ENCODE measurements at regions not wholly inside any gene's neighbourhood (a gene's known extent, or its start where the extent isn't known, plus 50 kb on each side); places are given as distances from the start of the nearest gene placed in this dataset.
"Not testable (repeated sequence)": the region's sequence is repeated elsewhere in the genome, so short reads cannot be mapped to it uniquely, and the experiment has no call there.

GRCh38 chrX:42219231-42219630 lies 295.9 kb upstream of the CASK start:
- no peaks in the 10 kb centered on the region for H3K4me1 ChIP-seq (ENCODE audit: control insufficient read depth in 3 of 3, insufficient read depth in 2 of 3, low read depth in 1 of 3, low read length in 2 of 3)
- DNase-seq (no peak), FAIRE-seq (no peak)
- no peaks in the 10 kb centered on the region for H3K36me3 ChIP-seq (ENCODE audit: control insufficient read depth in 3 of 3, insufficient read depth in 2 of 3, low read depth in 1 of 3, low read length in 3 of 3)
- H3K4me3 ChIP-seq (ENCODE audit: low read depth in 1 of 3, low read length in 3 of 3): no peak overlapping the region
- H3K27me3 ChIP-seq (ENCODE audit: control insufficient read depth in 3 of 3, insufficient read depth in 3 of 3, low read length in 3 of 3): no peaks in the 10 kb centered on the region
- H3K27ac ChIP-seq (ENCODE audit: low read depth in 1 of 3, low read length in 2 of 3): no peak overlapping the region
- H3K9me3 ChIP-seq (ENCODE audit: control insufficient read depth in 2 of 2, insufficient read depth in 1 of 2, low read depth in 1 of 2, low read length in 1 of 2): no peaks in the 10 kb centered on the region

GRCh38 chrX:42195506-42195905 lies 272.2 kb upstream of the CASK start:
- no peaks in the 10 kb centered on the region for H3K36me3 ChIP-seq (ENCODE audit: control insufficient read depth in 3 of 3, insufficient read depth in 2 of 3, low read depth in 1 of 3, low read length in 3 of 3)
- no peaks in the 10 kb centered on the region for H3K27me3 ChIP-seq (ENCODE audit: control insufficient read depth in 3 of 3, insufficient read depth in 3 of 3, low read length in 3 of 3)
- FAIRE-seq: no peak
- H3K4me3 ChIP-seq (ENCODE audit: low read depth in 1 of 3, low read length in 3 of 3): no peak overlapping the region
- DNase-seq: no peak
- no peaks in the 10 kb centered on the region for H3K9me3 ChIP-seq (ENCODE audit: control insufficient read depth in 2 of 2, insufficient read depth in 1 of 2, low read depth in 1 of 2, low read length in 1 of 2)
- 46 to 65% (median 65%) methylated on average over 1 of the region's 1 CpG for WGBS, 3 donors
- no peak overlapping the region for H3K27ac ChIP-seq (ENCODE audit: low read depth in 1 of 3, low read length in 2 of 3)
- H3K4me1 ChIP-seq (ENCODE audit: control insufficient read depth in 3 of 3, insufficient read depth in 2 of 3, low read depth in 1 of 3, low read length in 2 of 3): no peaks in the 10 kb centered on the region

- Histone ChIP-seq H3K27me3 (ENCODE audit: control insufficient read depth in 3 of 3, insufficient read depth in 3 of 3, low read length in 3 of 3) (no peaks in the 10 kb centered on the region), H3K4me3 (ENCODE audit: low read depth in 1 of 3, low read length in 3 of 3) (no peak overlapping the region), H3K27ac (ENCODE audit: low read depth in 1 of 3, low read length in 2 of 3) (no peak overlapping the region), H3K36me3 (ENCODE audit: control insufficient read depth in 3 of 3, insufficient read depth in 2 of 3, low read depth in 1 of 3, low read length in 3 of 3) (no peaks in the 10 kb centered on the region), H3K4me1 (ENCODE audit: control insufficient read depth in 3 of 3, insufficient read depth in 2 of 3, low read depth in 1 of 3, low read length in 2 of 3) (no peaks in the 10 kb centered on the region), H3K9me3 (ENCODE audit: control insufficient read depth in 2 of 2, insufficient read depth in 1 of 2, low read depth in 1 of 2, low read length in 1 of 2) (no peaks in the 10 kb centered on the region)
- FAIRE-seq (no peak), DNase-seq (no peak)
- WGBS, 3 donors: 84 to 90% (median 84%) methylated on average over 4 of the region's 4 CpGs
These were observed 266.2 kb upstream of the CASK start for GRCh38 chrX:42189576-42189975.

- DNase-seq (no peak), FAIRE-seq (no peak)
- H3K27me3 ChIP-seq (ENCODE audit: control insufficient read depth in 3 of 3, insufficient read depth in 3 of 3, low read length in 3 of 3): no peaks in the 10 kb centered on the region
- H3K27ac ChIP-seq (ENCODE audit: low read depth in 1 of 3, low read length in 2 of 3): no peak overlapping the region
- no peak overlapping the region for H3K4me3 ChIP-seq (ENCODE audit: low read depth in 1 of 3, low read length in 3 of 3)
- WGBS, 3 donors: 76 to 80% (median 77%) methylated on average over 5 of the region's 5 CpGs
- no peaks in the 10 kb centered on the region for H3K36me3 ChIP-seq (ENCODE audit: control insufficient read depth in 3 of 3, insufficient read depth in 2 of 3, low read depth in 1 of 3, low read length in 3 of 3)
- no peaks in the 10 kb centered on the region for H3K9me3 ChIP-seq (ENCODE audit: control insufficient read depth in 2 of 2, insufficient read depth in 1 of 2, low read depth in 1 of 2, low read length in 1 of 2)
- no peaks in the 10 kb centered on the region for H3K4me1 ChIP-seq (ENCODE audit: control insufficient read depth in 3 of 3, insufficient read depth in 2 of 3, low read depth in 1 of 3, low read length in 2 of 3)
These were observed 265.4 kb upstream of the CASK start for GRCh38 chrX:42188730-42189129.

GRCh38 chrX:42176789-42177188 lies 253.4 kb upstream of the CASK start:
- Histone ChIP-seq H3K36me3 (ENCODE audit: control insufficient read depth in 3 of 3, insufficient read depth in 2 of 3, low read depth in 1 of 3, low read length in 3 of 3) (no peaks in the 10 kb centered on the region), H3K4me3 (ENCODE audit: low read depth in 1 of 3, low read length in 3 of 3) (no peak overlapping the region), H3K4me1 (ENCODE audit: control insufficient read depth in 3 of 3, insufficient read depth in 2 of 3, low read depth in 1 of 3, low read length in 2 of 3) (no peaks in the 10 kb centered on the region), H3K27me3 (ENCODE audit: control insufficient read depth in 3 of 3, insufficient read depth in 3 of 3, low read length in 3 of 3) (no peaks in the 10 kb centered on the region), H3K27ac (ENCODE audit: low read depth in 1 of 3, low read length in 2 of 3) (no peak overlapping the region), H3K9me3 (ENCODE audit: control insufficient read depth in 2 of 2, insufficient read depth in 1 of 2, low read depth in 1 of 2, low read length in 1 of 2) (no peaks in the 10 kb centered on the region)
- FAIRE-seq (no peak), DNase-seq (no peak)
- WGBS, 3 donors: 67 to 82% (median 70%) methylated on average over 5 to 6 of the region's 6 CpGs

GRCh38 chrX:42175843-42176242 lies 252.5 kb upstream of the CASK start:
- Histone ChIP-seq H3K4me1 (ENCODE audit: control insufficient read depth in 3 of 3, insufficient read depth in 2 of 3, low read depth in 1 of 3, low read length in 2 of 3) (no peaks in the 10 kb centered on the region), H3K9me3 (ENCODE audit: control insufficient read depth in 2 of 2, insufficient read depth in 1 of 2, low read depth in 1 of 2, low read length in 1 of 2) (no peaks in the 10 kb centered on the region), H3K27ac (ENCODE audit: low read depth in 1 of 3, low read length in 2 of 3) (no peak overlapping the region), H3K36me3 (ENCODE audit: control insufficient read depth in 3 of 3, insufficient read depth in 2 of 3, low read depth in 1 of 3, low read length in 3 of 3) (no peaks in the 10 kb centered on the region), H3K4me3 (ENCODE audit: low read depth in 1 of 3, low read length in 3 of 3) (no peak overlapping the region), H3K27me3 (ENCODE audit: control insufficient read depth in 3 of 3, insufficient read depth in 3 of 3, low read length in 3 of 3) (no peaks in the 10 kb centered on the region)
- 43 to 77% (median 46%) methylated on average over 2 of the region's 2 CpGs for WGBS, 3 donors
- FAIRE-seq (no peak), DNase-seq (no peak)

- H3K27ac ChIP-seq (ENCODE audit: low read depth in 1 of 3, low read length in 2 of 3); H3K36me3 ChIP-seq (ENCODE audit: control insufficient read depth in 3 of 3, insufficient read depth in 2 of 3, low read depth in 1 of 3, low read length in 3 of 3); FAIRE-seq; H3K27me3 ChIP-seq (ENCODE audit: control insufficient read depth in 3 of 3, insufficient read depth in 3 of 3, low read length in 3 of 3); H3K4me1 ChIP-seq (ENCODE audit: control insufficient read depth in 3 of 3, insufficient read depth in 2 of 3, low read depth in 1 of 3, low read length in 2 of 3); H3K4me3 ChIP-seq (ENCODE audit: low read depth in 1 of 3, low read length in 3 of 3); DNase-seq: not testable (repeated sequence)
- H3K9me3 ChIP-seq (ENCODE audit: control insufficient read depth in 2 of 2, insufficient read depth in 1 of 2, low read depth in 1 of 2, low read length in 1 of 2): peaks cover 0 to 15% of the 10 kb centered on the region in 2 donors
- WGBS, 3 donors: 80 to 97% (median 82%) methylated on average over 2 of the region's 2 CpGs
These were observed 234.6 kb upstream of the CASK start for GRCh38 chrX:42157923-42158322.

GRCh38 chrX:42151808-42152207 lies 228.5 kb upstream of the CASK start:
- DNase-seq (no peak), FAIRE-seq (no peak)
- H3K4me3 ChIP-seq (ENCODE audit: low read depth in 1 of 3, low read length in 3 of 3): no peak overlapping the region
- no peaks in the 10 kb centered on the region for H3K9me3 ChIP-seq (ENCODE audit: control insufficient read depth in 2 of 2, insufficient read depth in 1 of 2, low read depth in 1 of 2, low read length in 1 of 2)
- no peaks in the 10 kb centered on the region for H3K4me1 ChIP-seq (ENCODE audit: control insufficient read depth in 3 of 3, insufficient read depth in 2 of 3, low read depth in 1 of 3, low read length in 2 of 3)
- H3K27ac ChIP-seq (ENCODE audit: low read depth in 1 of 3, low read length in 2 of 3): no peak overlapping the region
- H3K36me3 ChIP-seq (ENCODE audit: control insufficient read depth in 3 of 3, insufficient read depth in 2 of 3, low read depth in 1 of 3, low read length in 3 of 3): no peaks in the 10 kb centered on the region
- no peaks in the 10 kb centered on the region for H3K27me3 ChIP-seq (ENCODE audit: control insufficient read depth in 3 of 3, insufficient read depth in 3 of 3, low read length in 3 of 3)
- 59 to 94% (median 83%) methylated on average over 3 of the region's 3 CpGs for WGBS, 3 donors

- H3K27me3 ChIP-seq (ENCODE audit: control insufficient read depth in 3 of 3, insufficient read depth in 3 of 3, low read length in 3 of 3): no peaks in the 10 kb centered on the region
- WGBS, 3 donors: 69 to 95% (median 89%) methylated on average over 4 of the region's 4 CpGs
- DNase-seq (no peak), FAIRE-seq (no peak)
- H3K36me3 ChIP-seq (ENCODE audit: control insufficient read depth in 3 of 3, insufficient read depth in 2 of 3, low read depth in 1 of 3, low read length in 3 of 3): no peaks in the 10 kb centered on the region
- H3K4me1 ChIP-seq (ENCODE audit: control insufficient read depth in 3 of 3, insufficient read depth in 2 of 3, low read depth in 1 of 3, low read length in 2 of 3): no peaks in the 10 kb centered on the region
- H3K27ac ChIP-seq (ENCODE audit: low read depth in 1 of 3, low read length in 2 of 3): no peak overlapping the region
- no peaks in the 10 kb centered on the region for H3K9me3 ChIP-seq (ENCODE audit: control insufficient read depth in 2 of 2, insufficient read depth in 1 of 2, low read depth in 1 of 2, low read length in 1 of 2)
- no peak overlapping the region for H3K4me3 ChIP-seq (ENCODE audit: low read depth in 1 of 3, low read length in 3 of 3)
These were observed 226.4 kb upstream of the CASK start for GRCh38 chrX:42149765-42150164.

Data from small intestine (tissue), 7 donors.